Endothelial cell (in vitro differentiated cells): ENCODE measurements at regions not wholly inside any gene's neighbourhood (a gene's known extent, or its start where the extent isn't known, plus 50 kb on each side); places are given as distances from the start of the nearest gene placed in this dataset.

Experiments
- DNase-seq: peaks from one replicate; pipeline ENCODE4 v3.0.0; 2021; ENCODE audit warnings: low spot score
- H3K27ac Mint-ChIP-seq: one replicate; pipeline ENCODE4 v1.8.0; 2021; ENCODE audit warnings: mixed read lengths, inconsistent platforms; ENCODE audit not compliant: unreplicated experiment
- H3K27me3 Mint-ChIP-seq: one replicate; pipeline ENCODE4 v1.8.0; 2021; ENCODE audit warnings: mild to moderate bottlenecking, moderate library complexity, mixed read lengths, inconsistent platforms; ENCODE audit not compliant: unreplicated experiment
- H3K36me3 Mint-ChIP-seq: one replicate; pipeline ENCODE4 v1.8.0; 2021; ENCODE audit warnings: mild to moderate bottlenecking, low read depth, mixed read lengths, inconsistent platforms; ENCODE audit not compliant: unreplicated experiment
- H3K4me1 Mint-ChIP-seq: one replicate; pipeline ENCODE4 v1.8.0; 2021; ENCODE audit warnings: mild to moderate bottlenecking, mixed read lengths, inconsistent platforms; ENCODE audit not compliant: unreplicated experiment
- H3K4me3 Mint-ChIP-seq: one replicate; pipeline ENCODE4 v1.8.0; 2021; ENCODE audit warnings: mild to moderate bottlenecking, mixed read lengths, inconsistent platforms; ENCODE audit not compliant: unreplicated experiment
- H3K9me3 Mint-ChIP-seq: one replicate; pipeline ENCODE4 v1.8.0; 2021; ENCODE audit warnings: mixed read lengths, inconsistent platforms; ENCODE audit not compliant: unreplicated experiment
- CTCF ChIP-seq: fragments of 200-600 bp; sonication (generic); IDR thresholded peaks from one replicate; pipeline ENCODE4 v1.5.0; 2021; ENCODE audit warnings: antibody characterized with exemption; ENCODE audit not compliant: unreplicated experiment

GRCh38 chr2:104790100-104790811 lies 63.7 kb upstream of the POU3F3 start:
- peak; percentile 29 for DNase-seq
- no peaks in the 10 kb centered on the region for H3K9me3 Mint-ChIP-seq
- H3K4me3 Mint-ChIP-seq = no peak overlapping the region

GRCh38 chr2:104790901-104791495 lies 62.9 kb upstream of the POU3F3 start:
- Mint-ChIP-seq H3K4me3 (no peak overlapping the region), H3K4me1 (peaks cover 10% of the 10 kb centered on the region)

More at GRCh38 chr2:104790100-104790811, 63.7 kb upstream of the POU3F3 start:
- no peak for TF ChIP-seq CTCF
- H3K36me3 Mint-ChIP-seq = no peaks in the 10 kb centered on the region
- peaks cover 4% of the 10 kb centered on the region for H3K27me3 Mint-ChIP-seq
- H3K4me1 Mint-ChIP-seq = peaks cover 10% of the 10 kb centered on the region
- peak overlapping the region; percentile 21 for H3K27ac Mint-ChIP-seq

GRCh38 chr2:104793966-104794365 lies 59.9 kb upstream of the POU3F3 start:
- Mint-ChIP-seq H3K4me3 (no peak overlapping the region), H3K9me3 (no peaks in the 10 kb centered on the region), H3K4me1 (peaks cover 15% of the 10 kb centered on the region), H3K36me3 (no peaks in the 10 kb centered on the region), H3K27me3 (peaks cover 2% of the 10 kb centered on the region), H3K27ac (no peak overlapping the region)
- no peak for TF ChIP-seq CTCF
- no peak for DNase-seq

More at GRCh38 chr2:104790901-104791495, 62.9 kb upstream of the POU3F3 start:
- no peak for DNase-seq
- Mint-ChIP-seq H3K9me3 (no peaks in the 10 kb centered on the region), H3K27me3 (peaks cover 4% of the 10 kb centered on the region), H3K27ac (no peak overlapping the region), H3K36me3 (no peaks in the 10 kb centered on the region)
- no peak for TF ChIP-seq CTCF

GRCh38 chr2:104794441-104794840 lies 59.5 kb upstream of the POU3F3 start:
- H3K27ac Mint-ChIP-seq = no peak overlapping the region
- no peak for TF ChIP-seq CTCF
- DNase-seq = no peak
- H3K9me3 Mint-ChIP-seq = no peaks in the 10 kb centered on the region
- peaks cover 18% of the 10 kb centered on the region for H3K4me1 Mint-ChIP-seq
- H3K36me3 Mint-ChIP-seq = no peaks in the 10 kb centered on the region
- no peak overlapping the region for H3K4me3 Mint-ChIP-seq
- H3K27me3 Mint-ChIP-seq = peaks cover 6% of the 10 kb centered on the region
